ENCODE measurements at regions not wholly inside any gene's neighbourhood (a gene's known extent, or its start where the extent isn't known, plus 50 kb on each side); places are given as distances from the start of the nearest gene placed in this dataset.
A peak's percentile ranks its signal among the peaks of the same experiment; 100 is the strongest.

GRCh38 chr4:187415231-187415630 lies 580.3 kb upstream of the ZFP42 start:
- no peak for DNase-seq (ENCODE audit: low spot score)

GRCh38 chr4:187416216-187416615 lies 579.4 kb upstream of the ZFP42 start:
- DNase-seq (ENCODE audit: low spot score) = no peak

- DNase-seq (ENCODE audit: low spot score) = no peak
Measured at GRCh38 chr4:187417721-187418120, 577.9 kb upstream of the ZFP42 start.

GRCh38 chr4:187422655-187423054 lies 572.9 kb upstream of the ZFP42 start:
- DNase-seq (ENCODE audit: low spot score) = no peak

- no peak for DNase-seq (ENCODE audit: low spot score)
Measured at GRCh38 chr4:187424636-187425035, 570.9 kb upstream of the ZFP42 start.

- DNase-seq (ENCODE audit: low spot score) = no peak
Measured at GRCh38 chr4:187426511-187426910, 569.1 kb upstream of the ZFP42 start.

GRCh38 chr4:187432310-187432709 lies 563.3 kb upstream of the ZFP42 start:
- no peak for DNase-seq (ENCODE audit: low spot score)

- DNase-seq (ENCODE audit: low spot score) = no peak
Measured at GRCh38 chr4:187433141-187433540, 562.4 kb upstream of the ZFP42 start.

- no peak for DNase-seq (ENCODE audit: low spot score)
Measured at GRCh38 chr4:187436251-187436650, 559.3 kb upstream of the ZFP42 start.

- DNase-seq (ENCODE audit: low spot score) = no peak
Measured at GRCh38 chr4:187444061-187444460, 551.5 kb upstream of the ZFP42 start.

GRCh38 chr4:187449702-187450101 lies 545.9 kb upstream of the ZFP42 start:
- DNase-seq (ENCODE audit: low spot score) = no peak

- DNase-seq (ENCODE audit: low spot score) = no peak
Measured at GRCh38 chr4:187451776-187452175, 543.8 kb upstream of the ZFP42 start.

- DNase-seq (ENCODE audit: low spot score) = no peak
Measured at GRCh38 chr4:187460016-187460415, 535.6 kb upstream of the ZFP42 start.

GRCh38 chr4:187464573-187464972 lies 531.0 kb upstream of the ZFP42 start:
- DNase-seq (ENCODE audit: low spot score) = no peak

GRCh38 chr4:187467224-187467623 lies 528.3 kb upstream of the ZFP42 start:
- DNase-seq (ENCODE audit: low spot score) = no peak

- DNase-seq (ENCODE audit: low spot score) = peak; percentile 18
Measured at GRCh38 chr4:187469627-187470026, 525.9 kb upstream of the ZFP42 start.

GRCh38 chr4:187470061-187470460 lies 525.5 kb upstream of the ZFP42 start:
- no peak for DNase-seq (ENCODE audit: low spot score)

GRCh38 chr4:187474238-187474637 lies 521.3 kb upstream of the ZFP42 start:
- DNase-seq (ENCODE audit: low spot score) = no peak

GRCh38 chr4:187475901-187476300 lies 519.7 kb upstream of the ZFP42 start:
- no peak for DNase-seq (ENCODE audit: low spot score)

- no peak for DNase-seq (ENCODE audit: low spot score)
Measured at GRCh38 chr4:187477224-187477623, 518.3 kb upstream of the ZFP42 start.

GRCh38 chr4:187478292-187479140 lies 517.1 kb upstream of the ZFP42 start:
- DNase-seq (ENCODE audit: low spot score) = peak; percentile 84

GRCh38 chr4:187479511-187479910 lies 516.1 kb upstream of the ZFP42 start:
- DNase-seq (ENCODE audit: low spot score) = no peak

GRCh38 chr4:187480146-187481145 lies 515.1 kb upstream of the ZFP42 start:
- DNase-seq (ENCODE audit: low spot score) = peak; percentile 30

Measured in AG08396 (cell line).